ENCODE measurements at regions not wholly inside any gene's neighbourhood (a gene's known extent, or its start where the extent isn't known, plus 50 kb on each side); places are given as distances from the start of the nearest gene placed in this dataset.

DNA sequence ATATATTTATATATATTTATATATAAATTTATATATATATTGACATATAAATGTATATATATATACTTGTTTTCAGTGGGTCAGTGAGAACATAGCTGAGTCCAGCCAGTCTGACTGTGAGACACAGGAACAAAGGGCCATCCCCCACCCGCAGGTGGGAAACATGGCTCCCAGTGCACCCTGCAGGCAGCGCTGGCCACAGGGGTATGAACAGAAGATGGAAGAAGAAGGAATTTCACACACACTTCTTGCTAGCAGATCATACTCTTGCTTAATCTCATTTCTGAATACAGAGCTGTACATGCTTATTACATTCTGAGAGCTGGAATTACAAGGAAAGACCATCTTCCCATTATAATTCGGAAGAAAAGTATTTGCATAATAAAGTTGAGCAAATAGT lies 595.4 kb downstream of the IRX1 start:
- DNase-seq = no peak
- Histone ChIP-seq H3K27me3 (no peaks in the 10 kb centered on the region), H3K36me3 (no peaks in the 10 kb centered on the region), H3K9me3 (peaks cover under 1% of the 10 kb centered on the region), H3K27ac (no peak overlapping the region), H3K4me1 (no peaks in the 10 kb centered on the region), H3K4me3 (no peak overlapping the region), H3K9ac (ENCODE audit: low read depth in 2 of 2, low read length in 2 of 2) (no peak overlapping the region)
- intact Hi-C loops (cut with DNase I) = no loop called here
- TF ChIP-seq, protein P1, sequence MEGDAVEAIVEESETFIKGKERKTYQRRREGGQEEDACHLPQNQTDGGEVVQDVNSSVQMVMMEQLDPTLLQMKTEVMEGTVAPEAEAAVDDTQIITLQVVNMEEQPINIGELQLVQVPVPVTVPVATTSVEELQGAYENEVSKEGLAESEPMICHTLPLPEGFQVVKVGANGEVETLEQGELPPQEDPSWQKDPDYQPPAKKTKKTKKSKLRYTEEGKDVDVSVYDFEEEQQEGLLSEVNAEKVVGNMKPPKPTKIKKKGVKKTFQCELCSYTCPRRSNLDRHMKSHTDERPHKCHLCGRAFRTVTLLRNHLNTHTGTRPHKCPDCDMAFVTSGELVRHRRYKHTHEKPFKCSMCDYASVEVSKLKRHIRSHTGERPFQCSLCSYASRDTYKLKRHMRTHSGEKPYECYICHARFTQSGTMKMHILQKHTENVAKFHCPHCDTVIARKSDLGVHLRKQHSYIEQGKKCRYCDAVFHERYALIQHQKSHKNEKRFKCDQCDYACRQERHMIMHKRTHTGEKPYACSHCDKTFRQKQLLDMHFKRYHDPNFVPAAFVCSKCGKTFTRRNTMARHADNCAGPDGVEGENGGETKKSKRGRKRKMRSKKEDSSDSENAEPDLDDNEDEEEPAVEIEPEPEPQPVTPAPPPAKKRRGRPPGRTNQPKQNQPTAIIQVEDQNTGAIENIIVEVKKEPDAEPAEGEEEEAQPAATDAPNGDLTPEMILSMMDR (IDR thresholded peaks at IDR 0.05) = no peak

- DNase-seq = no peak
- intact Hi-C loops (cut with DNase I) = no loop called here
- no peak overlapping the region for H3K9ac ChIP-seq (ENCODE audit: low read depth in 2 of 2, low read length in 2 of 2)
Observed at GRCh38 chr5:4191703-4192102, 596.1 kb downstream of the IRX1 start.

GRCh38 chr5:4192111-4192510 lies 596.5 kb downstream of the IRX1 start:
- H3K4me3 ChIP-seq = no peak overlapping the region
- H3K27ac ChIP-seq = no peak overlapping the region
- no peaks in the 10 kb centered on the region for H3K36me3 ChIP-seq
- H3K9ac ChIP-seq (ENCODE audit: low read depth in 2 of 2, low read length in 2 of 2) = no peak overlapping the region
- DNase-seq = no peak
- TF ChIP-seq, protein P1 (IDR thresholded peaks at IDR 0.05) = no peak
- H3K27me3 ChIP-seq = no peaks in the 10 kb centered on the region
- peaks cover 3% of the 10 kb centered on the region for H3K9me3 ChIP-seq
- no peaks in the 10 kb centered on the region for H3K4me1 ChIP-seq
- intact Hi-C loops (cut with DNase I) = no loop called here

More at GRCh38 chr5:4191703-4192102, 596.1 kb downstream of the IRX1 start:
- TF ChIP-seq, protein P1 (IDR thresholded peaks at IDR 0.05) = no peak
- no peak overlapping the region for H3K27ac ChIP-seq
- H3K4me1 ChIP-seq = no peaks in the 10 kb centered on the region
- H3K27me3 ChIP-seq = no peaks in the 10 kb centered on the region
- H3K36me3 ChIP-seq = no peaks in the 10 kb centered on the region
- no peak overlapping the region for H3K4me3 ChIP-seq
- peaks cover 3% of the 10 kb centered on the region for H3K9me3 ChIP-seq

DNA sequence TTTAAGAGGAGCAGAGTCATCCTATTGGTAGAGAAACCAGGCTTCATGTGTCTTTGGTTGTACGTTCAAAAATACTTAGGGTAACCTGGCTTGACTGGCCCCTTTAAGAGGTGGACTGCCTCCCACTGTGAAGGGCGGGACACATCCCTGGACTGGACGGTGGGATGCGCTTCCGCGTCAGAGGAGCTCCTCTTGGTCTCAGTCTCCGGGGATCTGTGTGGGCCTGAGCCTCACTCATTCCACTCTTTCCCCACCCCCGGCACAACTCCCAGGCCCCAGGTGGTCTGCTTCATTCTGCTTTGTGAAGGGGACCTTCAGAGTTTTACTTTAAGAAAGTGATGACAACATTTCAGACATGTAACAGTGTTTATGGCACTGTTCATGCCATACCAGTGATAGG lies 601.1 kb downstream of the IRX1 start:
- intact Hi-C loops (cut with DNase I) = no loop called here
- DNase-seq = no peak

GRCh38 chr5:4197151-4197550 lies 601.5 kb downstream of the IRX1 start:
- intact Hi-C loops (cut with DNase I) = no loop called here
- H3K4me1 ChIP-seq = no peaks in the 10 kb centered on the region
- H3K9me3 ChIP-seq = peaks cover 3% of the 10 kb centered on the region
- no peaks in the 10 kb centered on the region for H3K27me3 ChIP-seq
- DNase-seq = no peak
- no peak overlapping the region for H3K9ac ChIP-seq (ENCODE audit: low read depth in 2 of 2, low read length in 2 of 2)
- H3K36me3 ChIP-seq = no peaks in the 10 kb centered on the region
- no peak overlapping the region for H3K4me3 ChIP-seq
- TF ChIP-seq, protein P1 (IDR thresholded peaks at IDR 0.05) = no peak
- H3K27ac ChIP-seq = no peak overlapping the region

More for the DNA sequence above, 601.1 kb downstream of the IRX1 start:
- H3K36me3 ChIP-seq = no peaks in the 10 kb centered on the region
- H3K4me1 ChIP-seq = no peaks in the 10 kb centered on the region
- H3K9ac ChIP-seq (ENCODE audit: low read depth in 2 of 2, low read length in 2 of 2) = no peak overlapping the region
- H3K27ac ChIP-seq = no peak overlapping the region
- no peak overlapping the region for H3K4me3 ChIP-seq
- TF ChIP-seq, protein P1 (IDR thresholded peaks at IDR 0.05) = no peak
- H3K9me3 ChIP-seq = peaks cover 3% of the 10 kb centered on the region
- H3K27me3 ChIP-seq = no peaks in the 10 kb centered on the region

DNA sequence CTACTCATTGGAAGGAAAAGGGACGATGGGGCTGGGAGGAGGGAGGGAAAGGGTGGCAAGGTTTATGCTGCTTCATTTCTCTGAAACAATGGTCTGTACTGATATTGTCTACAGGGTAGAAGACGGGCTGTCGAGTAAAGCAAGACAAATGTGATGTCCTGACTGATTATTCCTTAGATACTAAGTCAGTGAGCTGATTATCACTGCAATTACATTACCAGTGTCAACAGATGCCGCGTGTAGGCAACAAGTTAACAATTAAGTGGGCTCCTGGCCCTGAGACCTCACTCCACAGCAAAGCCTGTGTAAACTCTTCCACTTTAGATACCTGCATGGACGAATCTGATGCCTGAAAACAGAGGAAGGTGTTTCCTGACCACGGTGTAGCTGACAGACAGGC lies 602.8 kb downstream of the IRX1 start:
- Histone ChIP-seq H3K9ac (ENCODE audit: low read depth in 2 of 2, low read length in 2 of 2) (no peak overlapping the region), H3K27me3 (no peaks in the 10 kb centered on the region), H3K9me3 (peaks cover 3% of the 10 kb centered on the region), H3K27ac (no peak overlapping the region), H3K4me1 (no peaks in the 10 kb centered on the region), H3K4me3 (no peak overlapping the region), H3K36me3 (no peaks in the 10 kb centered on the region)
- no peak for DNase-seq
- TF ChIP-seq, protein P1 (IDR thresholded peaks at IDR 0.05) = no peak
- intact Hi-C loops (cut with DNase I) = no loop called here

Data from colonic mucosa (tissue), 4 donors.